SK-N-SH treated with all-trans-retinoic acid at 6 μM for 48 hours (cell line): ENCODE measurements at regions not wholly inside any gene's neighbourhood (a gene's known extent, or its start where the extent isn't known, plus 50 kb on each side); places are given as distances from the start of the nearest gene placed in this dataset.
"Not testable (repeated sequence)": the region's sequence is repeated elsewhere in the genome, so short reads cannot be mapped to it uniquely, and the experiment has no call there.

Source experiments
- ATAC-seq: fragments of 200-7000 bp; cut with Tn5 transposase; 3 replicates; pipeline ENCODE4 v1.9.1; 2020; ENCODE audit warnings: mild to moderate bottlenecking, moderate library complexity
- ARNTL ChIP-seq: fragments of 450-650 bp; formaldehyde crosslinking; IDR thresholded peaks from 2 replicates; pipeline ENCODE4 v1.5.0; 2020; ENCODE audit warnings: low read depth, mild to moderate bottlenecking, moderate library complexity, borderline replicate concordance
- BACH2 ChIP-seq: fragments of 250-450 bp; sonication (Bioruptor Pico); IDR thresholded peaks from 2 replicates; pipeline ENCODE4 v1.9.0; 2021; ENCODE audit warnings: mild to moderate bottlenecking, borderline replicate concordance
- CSDC2 ChIP-seq: fragments of 250-450 bp; sonication (Bioruptor Pico); IDR thresholded peaks from 2 replicates; pipeline ENCODE4 v1.5.0; 2020; ENCODE audit warnings: mild to moderate bottlenecking, moderate library complexity
- GLIS3 ChIP-seq: fragments of 250-450 bp; sonication (Bioruptor Pico); IDR thresholded peaks from 2 replicates; pipeline ENCODE4 v1.5.0; 2020; ENCODE audit warnings: mild to moderate bottlenecking, moderate library complexity
- ISL1 ChIP-seq: fragments of 250-450 bp; sonication (Bioruptor Pico); IDR thresholded peaks from 2 replicates; pipeline ENCODE4 v2.1.2; 2022; ENCODE audit warnings: mild to moderate bottlenecking, moderate library complexity
- PPARA ChIP-seq: fragments of 250-450 bp; sonication (Bioruptor Pico); IDR thresholded peaks from 2 replicates; pipeline ENCODE4 v1.5.0; 2020; ENCODE audit warnings: mild to moderate bottlenecking, borderline replicate concordance
- RARB ChIP-seq: fragments of 250-450 bp; sonication (Bioruptor Pico); IDR thresholded peaks from 2 replicates; pipeline ENCODE4 v1.8.0; 2021; ENCODE audit warnings: mild to moderate bottlenecking, moderate library complexity
- TCF4 ChIP-seq: fragments of 250-450 bp; sonication (Bioruptor Pico); IDR thresholded peaks from 2 replicates; pipeline ENCODE4 v1.8.0; 2021; ENCODE audit warnings: mild to moderate bottlenecking, moderate library complexity, borderline replicate concordance
- TOX ChIP-seq: fragments of 250-450 bp; sonication (Bioruptor Pico); IDR thresholded peaks from 2 replicates; pipeline ENCODE4 v1.8.0; 2021; ENCODE audit warnings: mild to moderate bottlenecking, moderate library complexity, borderline replicate concordance
- ZC3H10 ChIP-seq: fragments of 250-450 bp; sonication (Bioruptor Pico); IDR thresholded peaks from 2 replicates; pipeline ENCODE4 v1.5.1; 2021; ENCODE audit warnings: mild to moderate bottlenecking, moderate library complexity
- ZFP3 ChIP-seq: fragments of 250-450 bp; sonication (Bioruptor Pico); IDR thresholded peaks from 2 replicates; pipeline ENCODE4 v1.5.0; 2020; ENCODE audit warnings: mild to moderate bottlenecking, moderate library complexity
- ZFP30 ChIP-seq: fragments of 450-650 bp; formaldehyde crosslinking; IDR thresholded peaks from 2 replicates; pipeline ENCODE4 v1.5.0; 2022; ENCODE audit warnings: mild to moderate bottlenecking, moderate library complexity
- ZNF565 ChIP-seq: fragments of 450-650 bp; formaldehyde crosslinking; conservative IDR thresholded peaks from 2 replicates; pipeline ENCODE4 v1.5.0; 2020; ENCODE audit warnings: low read depth, mild to moderate bottlenecking, moderate library complexity
- ZNF70 ChIP-seq: fragments of 450-650 bp; formaldehyde crosslinking; IDR thresholded peaks from 2 replicates; pipeline ENCODE4 v1.5.0; 2020; ENCODE audit warnings: mild to moderate bottlenecking, moderate library complexity
- ZNF8 ChIP-seq: fragments of 450-650 bp; formaldehyde crosslinking; IDR thresholded peaks from 2 replicates; pipeline ENCODE4 v1.5.0; 2020; ENCODE audit warnings: mild to moderate bottlenecking, moderate library complexity
- TF ChIP-seq, protein P1 (sequence below): fragments of 250-450 bp; sonication (Bioruptor Pico); IDR thresholded peaks from 2 replicates; pipeline ENCODE4 v1.8.0; 2020; ENCODE audit warnings: mild to moderate bottlenecking, moderate library complexity, borderline replicate concordance
- TF ChIP-seq, protein P2 (sequence below): fragments of 250-450 bp; sonication (Bioruptor Pico); IDR thresholded peaks from 2 replicates; pipeline ENCODE4 v1.5.1; 2020; ENCODE audit warnings: low read depth, mild to moderate bottlenecking, moderate library complexity
- TF ChIP-seq, protein P3 (sequence below): fragments of 250-450 bp; sonication (Bioruptor Pico); IDR thresholded peaks from 2 replicates; pipeline ENCODE4 v1.5.1; 2021; ENCODE audit warnings: mild to moderate bottlenecking, moderate library complexity
- TF ChIP-seq, protein P4 (sequence below): fragments of 250-450 bp; sonication (Bioruptor Pico); IDR thresholded peaks from 2 replicates; pipeline ENCODE4 v1.5.0; 2020; ENCODE audit warnings: mild to moderate bottlenecking, moderate library complexity
- TF ChIP-seq, protein P5 (sequence below): fragments of 250-450 bp; sonication (Bioruptor Pico); IDR thresholded peaks from 2 replicates; pipeline ENCODE4 v1.8.0; 2021; ENCODE audit warnings: low read depth, mild to moderate bottlenecking, moderate library complexity, borderline replicate concordance

DNA sequence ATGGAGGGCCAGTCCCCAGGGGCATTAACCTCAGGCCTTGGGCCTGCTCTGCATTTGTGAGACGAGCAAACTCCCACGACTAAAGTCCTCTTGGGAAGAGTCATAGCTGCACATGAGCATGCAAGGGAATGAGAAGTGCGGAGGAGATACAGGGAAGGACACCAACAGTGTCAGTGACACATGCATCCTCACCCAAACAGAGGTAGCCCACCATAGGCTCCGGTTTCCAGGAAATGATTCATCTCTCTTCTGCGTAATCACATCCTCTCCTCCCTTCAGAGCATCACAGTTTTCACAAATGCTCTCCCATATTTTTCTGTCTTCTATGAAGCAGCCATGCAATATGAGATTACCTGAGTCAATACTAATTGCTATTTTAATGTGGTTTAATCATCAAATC is 725.7 kb upstream of the GOT2 start:
- TF ChIP-seq ZFP3 (CRISPR knock-in tag) = no peak
- TF ChIP-seq RARB (CRISPR knock-in tag) = no peak
- TF ChIP-seq ZNF8 (CRISPR knock-in tag) = no peak
- no peak for TF ChIP-seq TCF4
- no peak for TF ChIP-seq ZNF70
- TF ChIP-seq ZNF565 (CRISPR knock-in tag) = no peak
- no peak for ATAC-seq

DNA sequence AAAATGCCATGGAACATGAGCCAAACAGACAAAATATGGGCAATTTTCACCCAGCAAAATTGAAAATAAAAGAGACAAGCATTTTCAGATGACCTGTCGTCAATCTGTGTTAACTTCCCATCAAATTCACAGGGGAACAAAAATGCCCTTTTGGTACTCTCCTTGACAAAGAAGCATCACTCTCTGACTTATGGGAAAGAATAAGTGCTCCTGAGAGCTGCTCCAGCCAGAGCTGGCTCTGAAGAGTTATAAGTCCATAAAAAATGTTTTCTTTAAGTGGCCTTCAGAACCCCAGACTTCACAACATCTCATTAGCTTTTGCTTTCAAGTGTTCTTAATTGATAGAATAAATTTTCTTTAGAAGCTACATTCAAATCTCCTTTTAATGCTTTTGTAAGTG is 721.4 kb upstream of the GOT2 start:
- TF ChIP-seq, protein P1, sequence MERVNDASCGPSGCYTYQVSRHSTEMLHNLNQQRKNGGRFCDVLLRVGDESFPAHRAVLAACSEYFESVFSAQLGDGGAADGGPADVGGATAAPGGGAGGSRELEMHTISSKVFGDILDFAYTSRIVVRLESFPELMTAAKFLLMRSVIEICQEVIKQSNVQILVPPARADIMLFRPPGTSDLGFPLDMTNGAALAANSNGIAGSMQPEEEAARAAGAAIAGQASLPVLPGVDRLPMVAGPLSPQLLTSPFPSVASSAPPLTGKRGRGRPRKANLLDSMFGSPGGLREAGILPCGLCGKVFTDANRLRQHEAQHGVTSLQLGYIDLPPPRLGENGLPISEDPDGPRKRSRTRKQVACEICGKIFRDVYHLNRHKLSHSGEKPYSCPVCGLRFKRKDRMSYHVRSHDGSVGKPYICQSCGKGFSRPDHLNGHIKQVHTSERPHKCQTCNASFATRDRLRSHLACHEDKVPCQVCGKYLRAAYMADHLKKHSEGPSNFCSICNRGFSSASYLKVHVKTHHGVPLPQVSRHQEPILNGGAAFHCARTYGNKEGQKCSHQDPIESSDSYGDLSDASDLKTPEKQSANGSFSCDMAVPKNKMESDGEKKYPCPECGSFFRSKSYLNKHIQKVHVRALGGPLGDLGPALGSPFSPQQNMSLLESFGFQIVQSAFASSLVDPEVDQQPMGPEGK = no peak
- no peak for TF ChIP-seq ZFP3 (CRISPR knock-in tag)
- TF ChIP-seq ZFP30 = no peak
- TF ChIP-seq RARB (CRISPR knock-in tag) = no peak
- TF ChIP-seq GLIS3 (CRISPR knock-in tag) = no peak
- TF ChIP-seq ZC3H10 = no peak
- no peak for ATAC-seq

DNA sequence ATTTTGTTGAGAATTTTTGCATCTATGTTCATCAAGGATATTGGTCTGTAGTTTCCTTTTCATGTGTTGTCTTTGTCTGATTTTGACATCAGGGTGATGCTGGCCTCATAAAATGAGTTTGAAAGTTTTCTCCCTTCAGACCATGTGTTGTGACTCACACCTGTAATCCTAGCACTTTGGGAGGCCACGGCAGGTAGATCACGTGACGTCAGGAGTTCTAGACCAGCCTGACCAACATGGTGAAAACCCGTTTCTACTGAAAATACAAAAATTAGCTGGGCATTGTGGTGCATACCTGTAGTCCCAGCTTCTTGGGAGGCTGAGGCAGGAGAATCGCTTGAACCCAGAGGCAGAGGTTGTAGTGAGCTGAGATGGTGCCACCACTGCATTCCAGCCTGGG is 716.4 kb upstream of the GOT2 start:
- ATAC-seq = not testable (repeated sequence)

DNA sequence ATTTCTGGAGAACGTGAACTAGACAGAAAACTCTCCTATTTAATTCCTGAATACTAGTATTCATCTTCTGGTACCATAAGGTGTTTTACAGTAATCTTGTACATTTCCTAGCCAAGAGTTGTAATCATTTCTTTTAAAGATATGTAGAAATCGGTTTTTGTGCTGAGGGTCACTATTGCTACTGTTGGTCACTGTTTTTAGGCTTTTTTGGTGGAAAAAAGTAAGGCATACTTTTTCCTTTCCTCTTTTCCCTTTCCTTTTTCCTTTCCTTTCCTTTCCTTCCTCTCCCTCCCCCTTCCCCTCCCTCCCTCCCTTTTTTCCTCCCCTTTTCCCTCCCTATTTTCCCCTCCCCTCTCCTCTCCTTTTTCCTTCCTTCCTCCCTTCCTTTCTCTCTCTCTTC is 706.4 kb upstream of the GOT2 start:
- no peak for ATAC-seq
- TF ChIP-seq ARNTL = no peak
- no peak for TF ChIP-seq ZNF565 (CRISPR knock-in tag)
- TF ChIP-seq, protein P2, sequence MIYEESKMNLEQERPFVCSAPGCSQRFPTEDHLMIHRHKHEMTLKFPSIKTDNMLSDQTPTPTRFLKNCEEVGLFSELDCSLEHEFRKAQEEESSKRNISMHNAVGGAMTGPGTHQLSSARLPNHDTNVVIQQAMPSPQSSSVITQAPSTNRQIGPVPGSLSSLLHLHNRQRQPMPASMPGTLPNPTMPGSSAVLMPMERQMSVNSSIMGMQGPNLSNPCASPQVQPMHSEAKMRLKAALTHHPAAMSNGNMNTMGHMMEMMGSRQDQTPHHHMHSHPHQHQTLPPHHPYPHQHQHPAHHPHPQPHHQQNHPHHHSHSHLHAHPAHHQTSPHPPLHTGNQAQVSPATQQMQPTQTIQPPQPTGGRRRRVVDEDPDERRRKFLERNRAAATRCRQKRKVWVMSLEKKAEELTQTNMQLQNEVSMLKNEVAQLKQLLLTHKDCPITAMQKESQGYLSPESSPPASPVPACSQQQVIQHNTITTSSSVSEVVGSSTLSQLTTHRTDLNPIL (CRISPR knock-in tag) = no peak
- TF ChIP-seq, all 23 proteins: peak for 0

DNA sequence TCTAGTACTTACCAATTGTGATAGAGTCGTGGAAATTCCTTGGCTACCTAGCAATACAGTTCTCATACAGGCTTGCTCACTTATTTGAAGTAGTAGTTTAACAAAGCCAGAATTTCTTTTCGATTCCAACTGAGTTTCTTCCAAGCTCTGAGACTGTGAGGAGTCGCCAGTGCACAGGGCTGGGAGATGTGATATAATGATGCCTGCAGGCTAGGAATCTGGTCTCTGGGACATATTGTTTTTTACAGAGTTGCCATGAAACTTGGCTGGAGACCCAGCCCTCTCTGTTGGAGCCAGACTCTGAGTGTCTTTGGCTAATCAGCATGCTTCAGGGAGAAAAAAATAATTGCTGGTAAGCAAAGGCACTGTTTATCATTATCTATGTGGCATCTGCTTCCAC is 698.8 kb upstream of the GOT2 start:
- TF ChIP-seq ISL1 (no peak), BACH2 (CRISPR knock-in tag) (no peak), CSDC2 (CRISPR knock-in tag) (no peak), ZNF70 (no peak), PPARA (CRISPR knock-in tag) (no peak), TOX (CRISPR knock-in tag) (no peak), TCF4 (no peak), GLIS3 (CRISPR knock-in tag) (no peak), ZFP30 (no peak), ZNF8 (CRISPR knock-in tag) (no peak), ARNTL (no peak)
- TF ChIP-seq, protein P3, sequence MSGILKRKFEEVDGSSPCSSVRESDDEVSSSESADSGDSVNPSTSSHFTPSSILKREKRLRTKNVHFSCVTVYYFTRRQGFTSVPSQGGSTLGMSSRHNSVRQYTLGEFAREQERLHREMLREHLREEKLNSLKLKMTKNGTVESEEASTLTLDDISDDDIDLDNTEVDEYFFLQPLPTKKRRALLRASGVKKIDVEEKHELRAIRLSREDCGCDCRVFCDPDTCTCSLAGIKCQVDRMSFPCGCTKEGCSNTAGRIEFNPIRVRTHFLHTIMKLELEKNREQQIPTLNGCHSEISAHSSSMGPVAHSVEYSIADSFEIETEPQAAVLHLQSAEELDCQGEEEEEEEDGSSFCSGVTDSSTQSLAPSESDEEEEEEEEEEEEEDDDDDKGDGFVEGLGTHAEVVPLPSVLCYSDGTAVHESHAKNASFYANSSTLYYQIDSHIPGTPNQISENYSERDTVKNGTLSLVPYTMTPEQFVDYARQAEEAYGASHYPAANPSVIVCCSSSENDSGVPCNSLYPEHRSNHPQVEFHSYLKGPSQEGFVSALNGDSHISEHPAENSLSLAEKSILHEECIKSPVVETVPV (CRISPR knock-in tag) = no peak
- TF ChIP-seq, protein P4, sequence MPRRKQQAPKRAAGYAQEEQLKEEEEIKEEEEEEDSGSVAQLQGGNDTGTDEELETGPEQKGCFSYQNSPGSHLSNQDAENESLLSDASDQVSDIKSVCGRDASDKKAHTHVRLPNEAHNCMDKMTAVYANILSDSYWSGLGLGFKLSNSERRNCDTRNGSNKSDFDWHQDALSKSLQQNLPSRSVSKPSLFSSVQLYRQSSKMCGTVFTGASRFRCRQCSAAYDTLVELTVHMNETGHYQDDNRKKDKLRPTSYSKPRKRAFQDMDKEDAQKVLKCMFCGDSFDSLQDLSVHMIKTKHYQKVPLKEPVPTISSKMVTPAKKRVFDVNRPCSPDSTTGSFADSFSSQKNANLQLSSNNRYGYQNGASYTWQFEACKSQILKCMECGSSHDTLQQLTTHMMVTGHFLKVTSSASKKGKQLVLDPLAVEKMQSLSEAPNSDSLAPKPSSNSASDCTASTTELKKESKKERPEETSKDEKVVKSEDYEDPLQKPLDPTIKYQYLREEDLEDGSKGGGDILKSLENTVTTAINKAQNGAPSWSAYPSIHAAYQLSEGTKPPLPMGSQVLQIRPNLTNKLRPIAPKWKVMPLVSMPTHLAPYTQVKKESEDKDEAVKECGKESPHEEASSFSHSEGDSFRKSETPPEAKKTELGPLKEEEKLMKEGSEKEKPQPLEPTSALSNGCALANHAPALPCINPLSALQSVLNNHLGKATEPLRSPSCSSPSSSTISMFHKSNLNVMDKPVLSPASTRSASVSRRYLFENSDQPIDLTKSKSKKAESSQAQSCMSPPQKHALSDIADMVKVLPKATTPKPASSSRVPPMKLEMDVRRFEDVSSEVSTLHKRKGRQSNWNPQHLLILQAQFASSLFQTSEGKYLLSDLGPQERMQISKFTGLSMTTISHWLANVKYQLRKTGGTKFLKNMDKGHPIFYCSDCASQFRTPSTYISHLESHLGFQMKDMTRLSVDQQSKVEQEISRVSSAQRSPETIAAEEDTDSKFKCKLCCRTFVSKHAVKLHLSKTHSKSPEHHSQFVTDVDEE (CRISPR knock-in tag) = no peak
- TF ChIP-seq, protein P5, sequence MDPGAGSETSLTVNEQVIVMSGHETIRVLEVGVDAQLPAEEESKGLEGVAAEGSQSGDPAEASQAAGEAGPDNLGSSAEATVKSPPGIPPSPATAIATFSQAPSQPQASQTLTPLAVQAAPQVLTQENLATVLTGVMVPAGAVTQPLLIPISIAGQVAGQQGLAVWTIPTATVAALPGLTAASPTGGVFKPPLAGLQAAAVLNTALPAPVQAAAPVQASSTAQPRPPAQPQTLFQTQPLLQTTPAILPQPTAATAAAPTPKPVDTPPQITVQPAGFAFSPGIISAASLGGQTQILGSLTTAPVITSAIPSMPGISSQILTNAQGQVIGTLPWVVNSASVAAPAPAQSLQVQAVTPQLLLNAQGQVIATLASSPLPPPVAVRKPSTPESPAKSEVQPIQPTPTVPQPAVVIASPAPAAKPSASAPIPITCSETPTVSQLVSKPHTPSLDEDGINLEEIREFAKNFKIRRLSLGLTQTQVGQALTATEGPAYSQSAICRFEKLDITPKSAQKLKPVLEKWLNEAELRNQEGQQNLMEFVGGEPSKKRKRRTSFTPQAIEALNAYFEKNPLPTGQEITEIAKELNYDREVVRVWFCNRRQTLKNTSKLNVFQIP = no peak
- TF ChIP-seq, protein P1 = no peak
- TF ChIP-seq, all 23 proteins: peak for 0
- ATAC-seq = no peak
